Rectal smooth muscle tissue (tissue), 1 donor: ENCODE measurements at regions not wholly inside any gene's neighbourhood (a gene's known extent, or its start where the extent isn't known, plus 50 kb on each side); places are given as distances from the start of the nearest gene placed in this dataset.

ENCODE experiments used
- H3K27ac ChIP-seq: one replicate; pipeline ENCODE4 v1.7.0; 2013; ENCODE audit warnings: low read depth, low read length, inconsistent platforms
- H3K27me3 ChIP-seq: one replicate; pipeline ENCODE4 v1.7.0; 2013; ENCODE audit warnings: low read length; ENCODE audit not compliant: control insufficient read depth, insufficient read depth
- H3K36me3 ChIP-seq: one replicate; pipeline ENCODE4 v1.7.0; 2013; ENCODE audit warnings: low read length; ENCODE audit not compliant: control insufficient read depth, insufficient read depth
- H3K4me1 ChIP-seq: one replicate; pipeline ENCODE4 v1.7.0; 2013; ENCODE audit warnings: low read length; ENCODE audit not compliant: control insufficient read depth, insufficient read depth
- H3K4me3 ChIP-seq: one replicate; pipeline ENCODE4 v1.7.0; 2013; ENCODE audit warnings: low read length
- H3K9ac ChIP-seq: one replicate; pipeline ENCODE4 v1.7.0; 2013; ENCODE audit warnings: low read length

- no peak overlapping the region for H3K9ac ChIP-seq
- no peak overlapping the region for H3K4me3 ChIP-seq
- no peaks in the 10 kb centered on the region for H3K4me1 ChIP-seq
- no peaks in the 10 kb centered on the region for H3K27me3 ChIP-seq
- no peak overlapping the region for H3K27ac ChIP-seq
- no peaks in the 10 kb centered on the region for H3K36me3 ChIP-seq
Observed at GRCh38 chr4:136925203-136925602, 607.1 kb downstream of the PCDH18 start.

- no peaks in the 10 kb centered on the region for H3K27me3 ChIP-seq
- no peaks in the 10 kb centered on the region for H3K36me3 ChIP-seq
- H3K27ac ChIP-seq, result no peak overlapping the region
- no peaks in the 10 kb centered on the region for H3K4me1 ChIP-seq
- H3K4me3 ChIP-seq, result no peak overlapping the region
- H3K9ac ChIP-seq, result no peak overlapping the region
Observed at GRCh38 chr4:136922066-136922465, 610.2 kb downstream of the PCDH18 start.

- Histone ChIP-seq H3K27me3 (no peaks in the 10 kb centered on the region), H3K4me3 (no peak overlapping the region), H3K9ac (no peak overlapping the region), H3K27ac (no peak overlapping the region), H3K36me3 (no peaks in the 10 kb centered on the region), H3K4me1 (no peaks in the 10 kb centered on the region)
Observed at GRCh38 chr4:136920092-136920881, 612.0 kb downstream of the PCDH18 start.

- H3K4me3 ChIP-seq, result no peak overlapping the region
- H3K9ac ChIP-seq, result no peak overlapping the region
- no peak overlapping the region for H3K27ac ChIP-seq
- no peaks in the 10 kb centered on the region for H3K36me3 ChIP-seq
- H3K4me1 ChIP-seq, result no peaks in the 10 kb centered on the region
- no peaks in the 10 kb centered on the region for H3K27me3 ChIP-seq
Observed at GRCh38 chr4:136918772-136919171, 613.5 kb downstream of the PCDH18 start.

GRCh38 chr4:136917312-136918110 lies 614.8 kb downstream of the PCDH18 start:
- no peak overlapping the region for H3K4me3 ChIP-seq
- H3K27ac ChIP-seq, result no peak overlapping the region
- H3K36me3 ChIP-seq, result no peaks in the 10 kb centered on the region
- H3K4me1 ChIP-seq, result no peaks in the 10 kb centered on the region
- H3K9ac ChIP-seq, result no peak overlapping the region
- no peaks in the 10 kb centered on the region for H3K27me3 ChIP-seq

GRCh38 chr4:136909626-136910025 lies 622.7 kb downstream of the PCDH18 start:
- no peaks in the 10 kb centered on the region for H3K36me3 ChIP-seq
- no peaks in the 10 kb centered on the region for H3K4me1 ChIP-seq
- H3K27me3 ChIP-seq, result no peaks in the 10 kb centered on the region
- no peak overlapping the region for H3K4me3 ChIP-seq
- no peak overlapping the region for H3K9ac ChIP-seq
- H3K27ac ChIP-seq, result no peak overlapping the region

- Histone ChIP-seq H3K27me3 (no peaks in the 10 kb centered on the region), H3K4me1 (no peaks in the 10 kb centered on the region), H3K4me3 (no peak overlapping the region), H3K27ac (no peak overlapping the region), H3K36me3 (no peaks in the 10 kb centered on the region), H3K9ac (no peak overlapping the region)
Observed at GRCh38 chr4:136908122-136908521, 624.2 kb downstream of the PCDH18 start.

GRCh38 chr4:136900696-136901095 lies 631.6 kb downstream of the PCDH18 start:
- Histone ChIP-seq H3K27me3 (no peaks in the 10 kb centered on the region), H3K4me3 (no peak overlapping the region), H3K27ac (no peak overlapping the region), H3K9ac (no peak overlapping the region), H3K4me1 (no peaks in the 10 kb centered on the region), H3K36me3 (no peaks in the 10 kb centered on the region)

GRCh38 chr4:136898590-136899248 lies 633.6 kb downstream of the PCDH18 start:
- Histone ChIP-seq H3K27ac (no peak overlapping the region), H3K27me3 (no peaks in the 10 kb centered on the region), H3K4me1 (no peaks in the 10 kb centered on the region), H3K4me3 (no peak overlapping the region), H3K36me3 (no peaks in the 10 kb centered on the region), H3K9ac (no peak overlapping the region)

GRCh38 chr4:136893573-136893972 lies 638.7 kb downstream of the PCDH18 start:
- Histone ChIP-seq H3K36me3 (no peaks in the 10 kb centered on the region), H3K27me3 (no peaks in the 10 kb centered on the region), H3K27ac (no peak overlapping the region), H3K9ac (no peak overlapping the region), H3K4me1 (no peaks in the 10 kb centered on the region), H3K4me3 (no peak overlapping the region)

GRCh38 chr4:136881666-136882065 lies 650.6 kb downstream of the PCDH18 start:
- no peaks in the 10 kb centered on the region for H3K36me3 ChIP-seq
- no peaks in the 10 kb centered on the region for H3K4me1 ChIP-seq
- H3K27ac ChIP-seq, result no peak overlapping the region
- no peak overlapping the region for H3K9ac ChIP-seq
- H3K4me3 ChIP-seq, result no peak overlapping the region
- no peaks in the 10 kb centered on the region for H3K27me3 ChIP-seq

- Histone ChIP-seq H3K4me3 (no peak overlapping the region), H3K27me3 (no peaks in the 10 kb centered on the region), H3K9ac (no peak overlapping the region), H3K27ac (no peak overlapping the region), H3K36me3 (no peaks in the 10 kb centered on the region), H3K4me1 (no peaks in the 10 kb centered on the region)
Observed at GRCh38 chr4:136873555-136873954, 658.7 kb downstream of the PCDH18 start.
